GM23338 (cell line): ENCODE measurements at regions not wholly inside any gene's neighbourhood (a gene's known extent, or its start where the extent isn't known, plus 50 kb on each side); places are given as distances from the start of the nearest gene placed in this dataset.
A peak's percentile ranks its signal among the peaks of the same experiment; 100 is the strongest.

Source experiments
- ATAC-seq: fragments of 200-7000 bp; cut with Tn5 transposase; 3 replicates; pipeline ENCODE4 v1.9.1; 2020
- DNase-seq: peaks from one replicate; pipeline ENCODE4 v3.0.0-alpha.2; 2015; ENCODE audit warnings: low spot score
- H2AFZ ChIP-seq: fragments of 200-600 bp; sonication (generic); 2 replicates; pipeline ENCODE4 v1.8.0; 2016; ENCODE audit warnings: antibody characterized with exemption, mild to moderate bottlenecking, moderate library complexity
- H3F3A ChIP-seq: fragments of 200-600 bp; sonication (generic); replicated peaks from 2 replicates; pipeline ENCODE4 v1.8.0; 2017; ENCODE audit warnings: antibody characterized with exemption, mixed run types, low read depth
- H3K27ac ChIP-seq: fragments of 200-600 bp; sonication (generic); 2 replicates; pipeline ENCODE4 v1.6.1; 2016; ENCODE audit warnings: low read depth
- H3K27me3 ChIP-seq: fragments of 200-600 bp; sonication (generic); 2 replicates; pipeline ENCODE4 v1.8.0; 2016; ENCODE audit warnings: mild to moderate bottlenecking, mixed run types, moderate library complexity; ENCODE audit not compliant: insufficient read depth
- H3K36me3 ChIP-seq: fragments of 200-600 bp; sonication (generic); 2 replicates; pipeline ENCODE4 v1.8.0; 2016; ENCODE audit warnings: mild to moderate bottlenecking; ENCODE audit not compliant: insufficient read depth
- H3K4me1 ChIP-seq: fragments of 200-600 bp; sonication (generic); 2 replicates; pipeline ENCODE4 v1.8.0; 2016; ENCODE audit warnings: mild to moderate bottlenecking, moderate library complexity; ENCODE audit not compliant: insufficient read depth
- H3K4me2 ChIP-seq: fragments of 200-600 bp; sonication (generic); 2 replicates; pipeline ENCODE4 v1.7.1; 2017; ENCODE audit warnings: mixed run types
- H3K4me3 ChIP-seq: fragments of 200-600 bp; sonication (generic); 2 replicates; pipeline ENCODE4 v1.6.1; 2016; ENCODE audit warnings: mixed run types
- H3K79me2 ChIP-seq: fragments of 200-600 bp; sonication (generic); replicated peaks from 2 replicates; pipeline ENCODE4 v1.8.0; 2017; ENCODE audit warnings: mild to moderate bottlenecking; ENCODE audit not compliant: insufficient read depth
- H3K9me2 ChIP-seq: fragments of 200-600 bp; sonication (generic); 2 replicates; pipeline ENCODE4 v1.8.0; 2017; ENCODE audit not compliant: insufficient read depth
- H4K20me1 ChIP-seq: fragments of 200-600 bp; sonication (generic); replicated peaks from 2 replicates; pipeline ENCODE4 v1.8.0; 2017; ENCODE audit warnings: mild to moderate bottlenecking; ENCODE audit not compliant: insufficient read depth
- H3K27ac Mint-ChIP-seq: 2 replicates; pipeline ENCODE4 v1.8.0; 2020; ENCODE audit warnings: inconsistent platforms, mild to moderate bottlenecking, moderate library complexity, mixed read lengths
- H3K27me3 Mint-ChIP-seq: 3 replicates; pipeline ENCODE4 v1.8.0; 2022; ENCODE audit warnings: low read depth, mild to moderate bottlenecking, moderate library complexity, mixed read lengths, inconsistent platforms; ENCODE audit not compliant: insufficient read depth, poor library complexity
- H3K36me3 Mint-ChIP-seq: 3 replicates; pipeline ENCODE4 v1.8.0; 2021; ENCODE audit warnings: low read depth, mild to moderate bottlenecking, inconsistent platforms, moderate library complexity, mixed read lengths
- H3K4me1 Mint-ChIP-seq: 3 replicates; pipeline ENCODE4 v1.8.0; 2020; ENCODE audit warnings: mild to moderate bottlenecking, inconsistent platforms, mixed read lengths
- H3K4me3 Mint-ChIP-seq: 3 replicates; pipeline ENCODE4 v1.8.0; 2021; ENCODE audit warnings: moderate library complexity, mild to moderate bottlenecking, inconsistent platforms, mixed read lengths
- H3K9me3 Mint-ChIP-seq: 3 replicates; pipeline ENCODE4 v1.8.0; 2020; ENCODE audit warnings: moderate library complexity, mild to moderate bottlenecking, inconsistent platforms, mixed read lengths
- ETS1 ChIP-seq: IDR thresholded peaks from 2 replicates; pipeline ENCODE4 v1.6.1; 2016; ENCODE audit warnings: antibody characterized with exemption
- POLR2AphosphoS5 ChIP-seq: IDR thresholded peaks from 2 replicates; pipeline ENCODE4 v1.6.1; 2016; ENCODE audit warnings: antibody characterized with exemption, low read depth
- ZNF462 ChIP-seq: fragments of 250-450 bp; sonication (Bioruptor Pico); IDR thresholded peaks from 2 replicates; pipeline ENCODE4 v1.5.0; 2020; ENCODE audit warnings: mild to moderate bottlenecking, moderate library complexity

GRCh38 chr9:99385215-99385614, 163.1 kb downstream of the SEC61B start (continued):
- TF ChIP-seq ETS1 (no peak), ZNF462 (no peak)

- no peak for TF ChIP-seq POLR2AphosphoS5
- TF ChIP-seq ZNF462: no peak
- H3K79me2 ChIP-seq: no peaks in the 10 kb centered on the region
- H3K9me2 ChIP-seq: no peaks in the 10 kb centered on the region; the same call in 1 of the 2 replicates
- H4K20me1 ChIP-seq: no peaks in the 10 kb centered on the region
- no peak overlapping the region for H3K4me2 ChIP-seq
- ATAC-seq (peak; percentile 31; the same call in 2 of the 3 replicates), DNase-seq (no peak)
- H3K27ac ChIP-seq: no peak overlapping the region
- Mint-ChIP-seq H3K9me3 (no peaks in the 10 kb centered on the region), H3K36me3 (no peaks in the 10 kb centered on the region), H3K4me3 (no peak overlapping the region), H3K27ac (no peak overlapping the region), H3K4me1 (no peaks in the 10 kb centered on the region; the same call in 2 of the 3 replicates), H3K27me3 (no peaks in the 10 kb centered on the region)
- no peaks in the 10 kb centered on the region for H3K4me1 ChIP-seq
- H2AFZ ChIP-seq: no peak overlapping the region
- H3F3A ChIP-seq: no peaks in the 10 kb centered on the region
- H3K27me3 ChIP-seq: no peaks in the 10 kb centered on the region
- H3K4me3 ChIP-seq: no peak overlapping the region
- H3K36me3 ChIP-seq: no peaks in the 10 kb centered on the region; the same call in 1 of the 2 replicates
Measured at GRCh38 chr9:99385814-99386279, 163.8 kb downstream of the SEC61B start.
